H9 (cell line): ENCODE measurements at regions not wholly inside any gene's neighbourhood (a gene's known extent, or its start where the extent isn't known, plus 50 kb on each side); places are given as distances from the start of the nearest gene placed in this dataset.

ENCODE experiments used
- DNase-seq: peaks from one replicate; pipeline ENCODE4 v3.0.0-alpha.2; 2017
- H2AFZ ChIP-seq: one replicate; pipeline ENCODE4 v1.6.1; 2013; ENCODE audit warnings: mild to moderate bottlenecking, low read length, control low read depth, moderate library complexity
- H2AK5ac ChIP-seq: 2 replicates; pipeline ENCODE4 v1.6.1; 2013; ENCODE audit warnings: low read length, control low read depth, mixed read lengths; ENCODE audit not compliant: insufficient read length
- H2BK120ac ChIP-seq: one replicate; pipeline ENCODE4 v1.6.1; 2013; ENCODE audit warnings: low read depth, mild to moderate bottlenecking, low read length, control low read depth, inconsistent platforms; ENCODE audit not compliant: poor library complexity, severe bottlenecking
- H2BK12ac ChIP-seq: 2 replicates; pipeline ENCODE4 v1.6.1; 2013; ENCODE audit warnings: low read length, control low read depth, mixed read lengths, low read depth; ENCODE audit not compliant: insufficient read length
- H2BK15ac ChIP-seq: 2 replicates; pipeline ENCODE4 v1.6.1; 2013; ENCODE audit warnings: low read depth, low read length, control low read depth
- H2BK20ac ChIP-seq: one replicate; pipeline ENCODE4 v1.6.1; 2013; ENCODE audit warnings: low read depth, mild to moderate bottlenecking, low read length, control low read depth, inconsistent platforms; ENCODE audit not compliant: poor library complexity, severe bottlenecking
- H2BK5ac ChIP-seq: 2 replicates; pipeline ENCODE4 v1.6.1; 2013; ENCODE audit warnings: low read length, control low read depth, mixed read lengths; ENCODE audit not compliant: insufficient read length
- H3K14ac ChIP-seq: 2 replicates; pipeline ENCODE4 v1.6.1; 2013; ENCODE audit warnings: low read length, control low read depth; ENCODE audit not compliant: insufficient read depth
- H3K18ac ChIP-seq: 2 replicates; pipeline ENCODE4 v1.6.1; 2013; ENCODE audit warnings: low read depth, mild to moderate bottlenecking, mixed read lengths, low read length, control low read depth; ENCODE audit not compliant: insufficient read length
- H3K23ac ChIP-seq: 2 replicates; pipeline ENCODE4 v1.6.1; 2013; ENCODE audit warnings: low read length, control low read depth, mixed read lengths, low read depth; ENCODE audit not compliant: insufficient read length
- H3K23me2 ChIP-seq: 2 replicates; pipeline ENCODE4 v1.6.1; 2013; ENCODE audit warnings: low read depth, mild to moderate bottlenecking, mixed read lengths, low read length, control low read depth; ENCODE audit not compliant: insufficient read length, poor library complexity, severe bottlenecking
- H3K27ac ChIP-seq: 2 replicates; pipeline ENCODE4 v1.5.1; 2013; ENCODE audit warnings: low read length, control low read depth, mixed read lengths, low read depth; ENCODE audit not compliant: insufficient read length
- H3K27me3 ChIP-seq: 2 replicates; pipeline ENCODE4 v1.6.1; 2013; ENCODE audit warnings: low read length, control low read depth, inconsistent platforms; ENCODE audit not compliant: insufficient read depth
- H3K4ac ChIP-seq: 2 replicates; pipeline ENCODE4 v1.6.1; 2013; ENCODE audit warnings: low read depth, mild to moderate bottlenecking, control low read depth, inconsistent platforms, low read length, moderate library complexity
- H3K4me1 ChIP-seq: 2 replicates; pipeline ENCODE4 v1.6.1; 2013; ENCODE audit warnings: low read length, control low read depth, inconsistent platforms; ENCODE audit not compliant: insufficient read depth
- H3K4me2 ChIP-seq: 2 replicates; pipeline ENCODE4 v1.6.1; 2013; ENCODE audit warnings: low read length, control low read depth, mixed read lengths; ENCODE audit not compliant: insufficient read length, insufficient read depth
- H3K56ac ChIP-seq: 2 replicates; pipeline ENCODE4 v1.6.1; 2013; ENCODE audit warnings: low read depth, mild to moderate bottlenecking, mixed read lengths, low read length, control low read depth; ENCODE audit not compliant: insufficient read length
- H3K79me1 ChIP-seq: 2 replicates; pipeline ENCODE4 v1.6.1; 2013; ENCODE audit warnings: low read depth, mild to moderate bottlenecking, moderate library complexity, low read length, control low read depth, inconsistent platforms; ENCODE audit not compliant: insufficient read depth, poor library complexity, severe bottlenecking
- H3K79me2 ChIP-seq: 2 replicates; pipeline ENCODE4 v1.6.1; 2013; ENCODE audit warnings: low read length, control low read depth, inconsistent platforms; ENCODE audit not compliant: insufficient read depth
- H3K9ac ChIP-seq: 2 replicates; pipeline ENCODE4 v1.6.1; 2013; ENCODE audit warnings: low read length, control low read depth, mixed read lengths; ENCODE audit not compliant: insufficient read length; ENCODE audit errors: extremely low read depth
- H3K9me3 ChIP-seq: one replicate; pipeline ENCODE4 v1.6.1; 2013; ENCODE audit warnings: low read depth, low read length, inconsistent platforms; ENCODE audit not compliant: control insufficient read depth
- H3T11ph ChIP-seq: one replicate; pipeline ENCODE4 v1.6.1; 2013; ENCODE audit warnings: mild to moderate bottlenecking, low read length, control low read depth, inconsistent platforms
- H4K20me1 ChIP-seq: one replicate; pipeline ENCODE4 v1.6.1; 2013; ENCODE audit not compliant: control insufficient read depth, insufficient read length, insufficient read depth
- H4K5ac ChIP-seq: 2 replicates; pipeline ENCODE4 v1.6.1; 2013; ENCODE audit warnings: low read depth, mild to moderate bottlenecking, mixed read lengths, low read length, control low read depth; ENCODE audit not compliant: insufficient read length
- H4K8ac ChIP-seq: replicated peaks from 2 replicates; pipeline ENCODE4 v1.6.1; 2013; ENCODE audit warnings: low read length, control low read depth, mixed read lengths, low read depth; ENCODE audit not compliant: insufficient read length
- H4K91ac ChIP-seq: 2 replicates; pipeline ENCODE4 v1.6.1; 2013; ENCODE audit warnings: low read depth, mild to moderate bottlenecking, moderate library complexity, mixed read lengths, low read length, control low read depth; ENCODE audit not compliant: insufficient read length
- H3K27ac Mint-ChIP-seq, 3 experiments: 2 replicates in 2 of 3; 3 replicates in 1 of 3; pipeline ENCODE4 v1.8.0; 2020 to 2021; ENCODE audit warnings: mixed read lengths in 3 of 3, mild to moderate bottlenecking in 1 of 3, moderate library complexity in 1 of 3
- H3K27me3 Mint-ChIP-seq: 2 replicates; pipeline ENCODE4 v1.8.0; 2021; ENCODE audit warnings: low read depth, mild to moderate bottlenecking, moderate library complexity, mixed read lengths
- H3K36me3 Mint-ChIP-seq, 3 experiments: 2 replicates in 2 of 3; 3 replicates in 1 of 3; pipeline ENCODE4 v1.8.0; 2020 to 2021; ENCODE audit warnings: low read depth in 3 of 3, mixed read lengths in 3 of 3; ENCODE audit not compliant: insufficient read depth in 1 of 3
- H3K4me1 Mint-ChIP-seq, 2 experiments: 2 replicates each; pipeline ENCODE4 v1.8.0; 2020; ENCODE audit warnings: mixed read lengths in 2 of 2
- H3K4me3 Mint-ChIP-seq, 2 experiments: 2 replicates in 1 of 2; 3 replicates in 1 of 2; pipeline ENCODE4 v1.8.0; 2020 to 2021; ENCODE audit warnings: mild to moderate bottlenecking in 2 of 2, mixed read lengths in 2 of 2, moderate library complexity in 1 of 2
- H3K9me3 Mint-ChIP-seq, 2 experiments: 2 replicates in 1 of 2; 3 replicates in 1 of 2; pipeline ENCODE4 v1.8.0; 2020; ENCODE audit warnings: mild to moderate bottlenecking in 2 of 2, mixed read lengths in 2 of 2, moderate library complexity in 1 of 2
- whole genome bisulfite sequencing: extraction: QIAGEN DNeasy Blood & Tissue Kit; methylation state at CpG from one replicate; pipeline ENCODE4 v1.1.7; 2013; ENCODE audit warnings: missing lambda C conversion rate, low lambda C conversion rate, mixed read lengths; ENCODE audit not compliant: insufficient read length; ENCODE audit errors: extremely low coverage; 5-methylcytosine and 5-hydroxymethylcytosine counted together
- TF ChIP-seq, protein P1 (sequence below): fragments of 200-600 bp; sonication (generic); conservative IDR thresholded peaks from 3 replicates; pipeline ENCODE4 v1.8.0; 2021; ENCODE audit warnings: antibody characterized with exemption, mild to moderate bottlenecking

DNA sequence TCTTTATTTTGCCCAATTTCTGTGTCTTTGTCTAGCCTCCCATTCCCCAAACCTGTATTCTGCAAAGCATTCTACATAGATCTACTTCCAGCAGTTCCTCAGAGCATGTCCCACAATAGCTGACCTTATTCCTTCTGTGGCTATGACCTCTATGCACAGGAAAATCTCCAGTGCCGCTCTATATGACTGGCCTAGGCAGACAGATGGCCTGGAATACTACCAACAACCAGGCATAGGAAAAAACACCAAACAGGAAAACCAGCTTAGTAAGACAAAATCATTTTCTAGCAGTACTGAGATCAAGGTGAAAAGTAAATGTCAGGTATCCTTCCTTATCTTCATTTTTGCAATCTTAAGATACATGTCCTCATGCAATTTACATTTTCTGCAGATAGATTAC is 1115.0 kb downstream of the IGSF11 start:
- peaks cover 15 to 27% of the 10 kb centered on the region in 2 experiments for H3K4me1 Mint-ChIP-seq
- H3K9me3 ChIP-seq = no peaks in the 10 kb centered on the region

More for the DNA sequence above, 1115.0 kb downstream of the IGSF11 start:
- Histone ChIP-seq H3T11ph (no peak overlapping the region), H2AFZ (no peak overlapping the region), H3K4me1 (no peaks in the 10 kb centered on the region), H3K79me1 (no peaks in the 10 kb centered on the region), H2BK12ac (no peak overlapping the region), H4K20me1 (no peaks in the 10 kb centered on the region), H2BK20ac (no peak overlapping the region), H3K79me2 (no peaks in the 10 kb centered on the region), H3K18ac (no peak overlapping the region), H3K9ac (no peak overlapping the region), H2BK5ac (no peak overlapping the region), H2BK120ac (no peak overlapping the region), H4K5ac (no peak overlapping the region), H3K4me2 (no peak overlapping the region), H3K23me2 (no peaks in the 10 kb centered on the region), H3K23ac (no peak overlapping the region), H3K27ac (no peak overlapping the region), H4K8ac (no peak overlapping the region), H3K56ac (no peak overlapping the region), H3K27me3 (no peaks in the 10 kb centered on the region), H2AK5ac (no peak overlapping the region), H2BK15ac (no peak overlapping the region), H3K14ac (no peak overlapping the region), H4K91ac (no peak overlapping the region), H3K4ac (no peak overlapping the region)
- no peaks in the 10 kb centered on the region for H3K9me3 Mint-ChIP-seq
- no CpG with 5 or more reads among the region's 1 CpG for WGBS
- H3K4me3 Mint-ChIP-seq = no peak overlapping the region
- no peaks in the 10 kb centered on the region for H3K36me3 Mint-ChIP-seq
- no peaks in the 10 kb centered on the region for H3K27me3 Mint-ChIP-seq
- TF ChIP-seq, protein P1, sequence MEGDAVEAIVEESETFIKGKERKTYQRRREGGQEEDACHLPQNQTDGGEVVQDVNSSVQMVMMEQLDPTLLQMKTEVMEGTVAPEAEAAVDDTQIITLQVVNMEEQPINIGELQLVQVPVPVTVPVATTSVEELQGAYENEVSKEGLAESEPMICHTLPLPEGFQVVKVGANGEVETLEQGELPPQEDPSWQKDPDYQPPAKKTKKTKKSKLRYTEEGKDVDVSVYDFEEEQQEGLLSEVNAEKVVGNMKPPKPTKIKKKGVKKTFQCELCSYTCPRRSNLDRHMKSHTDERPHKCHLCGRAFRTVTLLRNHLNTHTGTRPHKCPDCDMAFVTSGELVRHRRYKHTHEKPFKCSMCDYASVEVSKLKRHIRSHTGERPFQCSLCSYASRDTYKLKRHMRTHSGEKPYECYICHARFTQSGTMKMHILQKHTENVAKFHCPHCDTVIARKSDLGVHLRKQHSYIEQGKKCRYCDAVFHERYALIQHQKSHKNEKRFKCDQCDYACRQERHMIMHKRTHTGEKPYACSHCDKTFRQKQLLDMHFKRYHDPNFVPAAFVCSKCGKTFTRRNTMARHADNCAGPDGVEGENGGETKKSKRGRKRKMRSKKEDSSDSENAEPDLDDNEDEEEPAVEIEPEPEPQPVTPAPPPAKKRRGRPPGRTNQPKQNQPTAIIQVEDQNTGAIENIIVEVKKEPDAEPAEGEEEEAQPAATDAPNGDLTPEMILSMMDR = no peak
- H3K27ac Mint-ChIP-seq = peak overlapping the region in 2 of 3 experiments; percentile 6 to 78; a peak in 1 of 7 replicates
- DNase-seq = no peak
